Right hindlimb (tissue), 1 donor: ENCODE measurements at regions not wholly inside any gene's neighbourhood (a gene's known extent, or its start where the extent isn't known, plus 50 kb on each side); places are given as distances from the start of the nearest gene placed in this dataset.

Experiments used
- DNase-seq: peaks from one replicate; pipeline ENCODE4 v3.0.0-alpha.2; 2018

GRCh38 chr10:44689368-44689767 lies 221.8 kb upstream of the TMEM72 start:
- no peak for DNase-seq

GRCh38 chr10:44696496-44696895 lies 214.6 kb upstream of the TMEM72 start:
- peak; percentile 84 for DNase-seq

GRCh38 chr10:44697116-44697515 lies 214.0 kb upstream of the TMEM72 start:
- DNase-seq = no peak

- DNase-seq = no peak
Observed at GRCh38 chr10:44702531-44702930, 208.6 kb upstream of the TMEM72 start.

DNA sequence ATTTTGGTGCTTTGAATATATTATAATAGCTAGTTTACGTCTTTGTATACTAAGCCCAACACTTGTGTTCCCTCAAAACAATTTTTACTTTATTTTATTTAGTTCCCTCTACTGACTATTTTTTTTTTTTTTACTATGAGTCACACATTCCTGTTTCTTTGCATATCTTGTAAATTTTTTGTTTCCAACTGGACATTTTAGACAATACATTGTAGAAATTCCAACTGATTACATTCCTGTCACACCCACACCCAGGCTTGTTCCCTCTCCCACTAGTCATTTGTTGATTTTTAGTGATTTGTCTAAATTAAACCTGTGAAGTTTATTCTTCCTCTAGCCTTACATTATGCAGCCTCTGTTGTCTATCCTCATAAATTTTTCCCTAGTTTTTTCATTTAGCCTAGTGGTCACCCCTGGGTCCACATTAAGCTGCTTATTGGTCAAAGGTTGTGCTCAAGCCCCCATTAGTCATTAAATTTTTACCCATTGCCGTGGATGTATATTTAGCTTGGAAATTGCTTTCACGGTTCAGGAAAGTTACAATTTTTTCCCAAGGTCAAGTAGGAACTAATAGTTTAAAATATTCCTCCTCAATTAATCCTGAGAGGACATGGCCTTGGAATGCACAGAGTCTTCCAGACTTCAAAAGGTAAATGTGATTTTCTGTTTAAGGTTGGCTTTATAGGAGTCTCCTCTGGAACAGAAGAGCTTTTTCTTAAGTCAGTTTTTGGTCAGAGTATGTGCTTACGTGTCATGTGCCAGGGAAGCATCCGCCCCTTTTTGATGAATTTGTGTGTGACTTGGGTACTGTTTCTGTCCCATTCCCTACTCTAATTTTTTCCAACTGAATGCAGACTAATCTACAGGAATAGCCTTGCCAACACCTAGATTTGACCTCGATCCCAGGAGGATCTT lies 207.6 kb upstream of the TMEM72 start:
- DNase-seq = no peak

- no peak for DNase-seq
Observed at GRCh38 chr10:44704616-44705015, 206.5 kb upstream of the TMEM72 start.

DNA sequence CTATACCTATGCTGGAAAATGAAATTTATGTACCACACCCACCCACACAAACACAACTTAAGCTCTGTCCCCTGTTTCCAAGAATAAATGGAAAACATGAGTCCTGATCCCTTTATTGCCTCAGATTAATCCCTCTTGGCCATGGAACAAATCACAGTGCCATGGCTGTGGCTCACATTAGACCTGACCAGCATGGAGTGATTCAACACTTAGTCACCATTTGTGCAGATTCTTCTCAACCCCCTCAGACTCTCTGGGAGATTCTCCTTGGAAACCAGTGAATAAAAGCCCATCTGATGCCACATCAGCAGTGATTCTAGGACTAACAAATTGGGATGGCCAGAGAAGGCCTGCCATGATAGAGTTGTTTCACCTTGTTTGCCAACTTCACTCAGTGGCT lies 204.4 kb upstream of the TMEM72 start:
- DNase-seq = no peak

DNA sequence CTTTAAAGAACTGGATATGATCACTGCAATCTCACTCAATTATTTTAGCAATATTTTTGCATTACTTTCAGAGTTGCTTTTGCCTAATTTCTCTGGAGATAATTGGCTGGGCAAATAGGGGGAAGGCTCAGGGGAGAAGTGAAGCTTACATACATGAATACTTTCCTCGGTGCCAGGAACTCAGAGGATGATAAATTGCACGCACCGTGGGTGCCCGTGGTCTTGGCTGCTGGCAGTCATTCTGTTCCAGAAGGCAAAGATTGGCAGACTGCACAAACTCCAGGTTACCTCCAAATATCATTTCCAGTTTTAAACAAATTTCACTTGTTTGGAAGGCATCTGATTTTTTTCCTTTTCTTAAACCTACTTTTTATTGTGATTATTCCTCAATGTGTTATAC lies 197.8 kb upstream of the TMEM72 start:
- no peak for DNase-seq

DNA sequence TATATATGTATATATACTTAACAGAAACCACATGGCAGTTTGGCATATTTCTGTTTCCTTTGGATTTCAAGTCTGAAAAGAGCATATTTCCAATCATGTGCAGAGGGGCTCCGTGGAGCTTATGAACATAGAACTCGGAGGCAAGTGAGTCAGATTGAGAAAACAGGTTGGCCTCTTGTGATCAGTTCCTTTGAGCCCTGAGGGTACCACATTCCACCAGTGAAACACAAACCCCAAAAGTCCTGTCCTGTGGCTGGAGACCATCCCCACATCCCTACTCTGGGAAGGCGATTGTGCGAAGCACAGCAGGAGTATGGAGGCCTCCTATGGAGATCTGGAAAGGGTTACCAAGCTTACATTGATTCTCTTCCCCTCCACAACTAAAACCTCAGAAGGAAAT lies 196.7 kb upstream of the TMEM72 start:
- no peak for DNase-seq

- DNase-seq = peak; percentile 58
Observed at GRCh38 chr10:44715136-44715535, 196.0 kb upstream of the TMEM72 start.

GRCh38 chr10:44716470-44717015 lies 194.6 kb upstream of the TMEM72 start:
- DNase-seq = no peak

DNA sequence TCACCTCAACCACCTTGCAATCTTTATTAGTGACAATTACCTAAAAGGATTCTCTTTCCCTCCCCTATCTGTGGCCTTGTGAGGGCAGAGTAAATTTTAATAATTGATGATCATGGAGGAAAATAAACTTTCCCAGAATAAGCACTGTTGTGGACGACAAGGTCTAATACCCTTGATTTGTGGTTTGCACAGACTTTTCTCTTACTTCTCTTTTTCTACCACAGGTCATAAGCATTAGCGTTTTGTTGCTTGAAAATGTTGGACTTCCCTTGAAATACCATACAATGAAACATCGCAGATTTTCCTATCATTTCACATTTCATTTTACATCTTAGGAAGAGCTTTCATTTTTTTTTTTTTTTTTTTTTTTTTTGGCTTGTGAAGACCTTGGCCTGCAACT lies 188.1 kb upstream of the TMEM72 start:
- no peak for DNase-seq

DNA sequence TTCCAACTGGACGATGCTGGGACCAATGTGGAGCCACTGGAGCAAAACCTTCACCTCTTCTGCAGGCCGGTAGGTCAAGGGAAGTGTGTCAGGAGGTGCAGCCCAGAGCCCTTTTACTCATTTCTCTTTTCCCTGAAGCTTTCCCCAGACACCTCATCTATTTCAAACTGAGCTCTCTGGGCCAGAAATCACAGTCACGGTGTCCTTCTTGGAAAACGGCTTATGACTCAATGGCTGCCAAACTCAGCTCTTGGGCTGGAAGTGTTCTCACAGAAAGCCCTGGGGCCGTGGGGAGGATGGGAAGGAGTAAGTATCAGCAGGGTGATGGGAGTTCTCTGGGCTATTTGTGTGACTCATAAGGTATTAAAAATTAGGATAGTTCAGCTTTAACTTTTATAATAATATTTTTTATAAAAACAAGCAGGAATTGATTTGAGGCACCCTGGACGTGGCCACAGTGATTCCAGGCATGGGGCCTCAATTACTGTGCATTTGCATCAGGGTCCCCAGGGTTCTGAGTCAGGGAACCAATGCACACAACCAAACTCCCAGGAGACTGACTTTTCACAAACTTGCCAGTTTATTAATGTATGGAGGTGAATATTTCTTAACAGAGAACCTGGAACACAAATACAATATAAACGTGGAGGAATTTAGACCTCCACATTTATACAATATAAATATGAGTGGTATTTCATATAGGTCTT lies 187.4 kb upstream of the TMEM72 start:
- DNase-seq = peak; percentile 81

GRCh38 chr10:44724415-44725174 lies 186.5 kb upstream of the TMEM72 start:
- DNase-seq = no peak

DNA sequence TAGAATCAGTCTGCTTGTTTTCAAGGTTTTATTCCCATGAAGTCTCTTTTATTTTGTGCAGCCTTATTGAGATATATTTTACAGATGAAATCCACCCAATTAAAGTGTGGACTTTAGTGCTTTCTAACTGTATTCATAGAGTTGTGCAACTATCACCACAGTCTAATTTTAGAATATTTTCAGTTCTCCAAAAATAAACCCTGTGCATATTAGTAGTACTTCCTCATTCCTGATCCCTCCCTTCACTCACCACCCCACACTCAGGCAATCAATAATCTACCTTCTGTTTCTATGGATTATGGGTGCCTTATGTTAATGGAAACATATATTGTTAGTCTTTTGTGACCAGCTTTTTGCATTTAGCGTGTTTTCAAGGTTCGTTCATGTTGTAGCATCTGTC lies 185.7 kb upstream of the TMEM72 start:
- DNase-seq = no peak

GRCh38 chr10:44731283-44731682 lies 179.9 kb upstream of the TMEM72 start:
- DNase-seq = no peak

- peak; percentile 41 for DNase-seq
Observed at GRCh38 chr10:44733501-44734488, 177.3 kb upstream of the TMEM72 start.

GRCh38 chr10:44742248-44742647 lies 168.9 kb upstream of the TMEM72 start:
- DNase-seq = no peak

GRCh38 chr10:44743535-44743934 lies 167.6 kb upstream of the TMEM72 start:
- DNase-seq = no peak

GRCh38 chr10:44745920-44746319 lies 165.2 kb upstream of the TMEM72 start:
- DNase-seq = no peak

- DNase-seq = no peak
Observed at GRCh38 chr10:44747593-44748172, 163.5 kb upstream of the TMEM72 start.
